K562 (cell line): ENCODE measurements at regions not wholly inside any gene's neighbourhood (a gene's known extent, or its start where the extent isn't known, plus 50 kb on each side); places are given as distances from the start of the nearest gene placed in this dataset.
A peak's percentile ranks its signal among the peaks of the same experiment; 100 is the strongest.

Experiments
- AFF4 ChIP-seq: sonication (generic); formaldehyde crosslinking; IDR thresholded peaks from 2 replicates; pipeline ENCODE4 v1.8.0; 2023; ENCODE audit warnings: mild to moderate bottlenecking, missing genetic modification reagents
- DACH1 ChIP-seq: fragments of 450-650 bp; IDR thresholded peaks from 2 replicates; pipeline ENCODE4 v1.6.1; 2018; ENCODE audit not compliant: partially characterized antibody
- DMBX1 ChIP-seq: fragments of 250-450 bp; sonication (Bioruptor Pico); IDR thresholded peaks from 2 replicates; pipeline ENCODE4 v1.8.0; 2022; ENCODE audit warnings: inconsistent platforms, mild to moderate bottlenecking, moderate library complexity, borderline replicate concordance
- FUS ChIP-seq: fragments of 200-400 bp; formaldehyde crosslinking; optimal IDR thresholded peaks from 2 replicates; pipeline ENCODE3; 2017; ENCODE audit warnings: low read depth, low read length
- HBP1 ChIP-seq: fragments of 450-650 bp; formaldehyde crosslinking; IDR thresholded peaks from 2 replicates; pipeline ENCODE4 v1.4.0; 2022; ENCODE audit warnings: missing genetic modification characterization
- HEY1 ChIP-seq: fragments of 250-450 bp; sonication (Bioruptor Pico); IDR thresholded peaks from 2 replicates; pipeline ENCODE4 v1.5.0; 2020; ENCODE audit warnings: mild to moderate bottlenecking, moderate library complexity, borderline replicate concordance
- MLLT1 ChIP-seq, 2 experiments: fragments of 450-650 bp; IDR thresholded peaks; 2 replicates each; pipeline ENCODE4 v1.6.1; 2016
- THRB ChIP-seq: fragments of 450-650 bp; formaldehyde crosslinking; conservative IDR thresholded peaks from 2 replicates; pipeline ENCODE4 v1.4.0; 2022; ENCODE audit warnings: mild to moderate bottlenecking, missing genetic modification characterization
- UBTF ChIP-seq, 2 experiments: IDR thresholded peaks; 2 replicates each; pipeline ENCODE4 v1.6.1; 2012; ENCODE audit warnings: improper control_type of control experiment in 2 of 2, low read depth in 2 of 2, low read length in 2 of 2, borderline replicate concordance in 1 of 2
- YY1 ChIP-seq, 3 experiments: IDR thresholded peaks; 2 replicates each; pipeline ENCODE4 v1.6.1; 2011; ENCODE audit warnings: low read length in 2 of 3, mild to moderate bottlenecking in 2 of 3, moderate library complexity in 2 of 3, borderline replicate concordance in 1 of 3, control low read depth in 1 of 3, low read depth in 1 of 3; ENCODE audit not compliant: insufficient read depth in 3 of 3, insufficient replicate concordance in 2 of 3, control insufficient read depth in 1 of 3, insufficient read length in 1 of 3; ENCODE audit errors: extremely low read depth in 1 of 3
- ZFX ChIP-seq: sonication (generic); formaldehyde crosslinking; IDR thresholded peaks from 2 replicates; pipeline ENCODE4 v1.8.0; 2022; ENCODE audit warnings: mild to moderate bottlenecking, missing genetic modification reagents, moderate library complexity
- ZNF3 ChIP-seq: fragments of 250-450 bp; sonication (Bioruptor Pico); IDR thresholded peaks from 2 replicates; pipeline ENCODE4 v1.5.0; 2021; ENCODE audit warnings: mild to moderate bottlenecking, moderate library complexity
- ZNF551 ChIP-seq: fragments of 250-450 bp; sonication (Bioruptor Pico); IDR thresholded peaks from 2 replicates; pipeline ENCODE4 v1.5.0; 2021; ENCODE audit warnings: mild to moderate bottlenecking, moderate library complexity

- TF ChIP-seq THRB (no peak), AFF4 (peak; percentile 12; the same call in 1 of the 2 replicates), HBP1 (CRISPR knock-in tag) (no peak), ZFX (CRISPR knock-in tag) (no peak), UBTF (IDR thresholded peaks at IDR 0.05; ENCODE audit: borderline replicate concordance in 1 of 2, low read depth in 2 of 2, low read length in 2 of 2) (0 out of 4 replicates have a peak, but pooled peaks of 1 of the 2 experiments have one; percentile 58), DMBX1 (CRISPR knock-in tag) (no peak), ZNF551 (CRISPR knock-in tag) (no peak), HEY1 (CRISPR knock-in tag) (0 out of 2 replicates have a peak, but pooled peaks have one; percentile 3), YY1 (IDR thresholded peaks at IDR 0.05; ENCODE audit: borderline replicate concordance in 1 of 3, control insufficient read depth in 1 of 3, extremely low read depth in 1 of 3, insufficient read depth in 3 of 3, insufficient read length in 1 of 3, insufficient replicate concordance in 2 of 3, low read depth in 1 of 3, low read length in 2 of 3) (peak in 1 of 3 experiments; percentile 27), DACH1 (peak; percentile 20), MLLT1 (IDR thresholded peaks at IDR 0.05) (peak; percentile 86 to 91), FUS (no peak), ZNF3 (CRISPR knock-in tag) (no peak)
Observed at GRCh38 chr19:28542394-28543243, 670.3 kb downstream of the UQCRFS1 start (continued).
